ENCODE measurements at regions not wholly inside any gene's neighbourhood (a gene's known extent, or its start where the extent isn't known, plus 50 kb on each side); places are given as distances from the start of the nearest gene placed in this dataset.

- Histone ChIP-seq H3K27ac (ENCODE audit: low read depth in 1 of 2, low read length in 1 of 2) (no peak overlapping the region), H3K4me1 (ENCODE audit: control insufficient read depth in 2 of 2, insufficient read depth in 2 of 2, low read length in 2 of 2) (peaks cover 8 to 9% of the 10 kb centered on the region in 2 donors), H3K4me3 (ENCODE audit: low read length in 2 of 2) (no peak overlapping the region), H3K36me3 (ENCODE audit: control insufficient read depth in 2 of 2, insufficient read depth in 2 of 2, low read length in 1 of 2) (no peaks in the 10 kb centered on the region), H3K27me3 (ENCODE audit: control insufficient read depth in 2 of 2, insufficient read depth in 1 of 2, low read length in 1 of 2) (no peaks in the 10 kb centered on the region), H3K9me3 (ENCODE audit: control insufficient read depth in 2 of 2, insufficient read depth in 1 of 2, low read length in 1 of 2) (no peaks in the 10 kb centered on the region)
- DNase-seq (ENCODE audit: low read depth in 6 of 9, low spot score in 9 of 9), result no peak
- WGBS, result 66% methylated on average over 3 of the region's 3 CpGs
Measured at GRCh38 chr1:194047921-194048320, 861.5 kb upstream of the B3GALT2 start.

- Histone ChIP-seq H3K4me3 (ENCODE audit: low read length in 2 of 2) (no peak overlapping the region), H3K9me3 (ENCODE audit: control insufficient read depth in 2 of 2, insufficient read depth in 1 of 2, low read length in 1 of 2) (no peaks in the 10 kb centered on the region), H3K36me3 (ENCODE audit: control insufficient read depth in 2 of 2, insufficient read depth in 2 of 2, low read length in 1 of 2) (no peaks in the 10 kb centered on the region), H3K27me3 (ENCODE audit: control insufficient read depth in 2 of 2, insufficient read depth in 1 of 2, low read length in 1 of 2) (no peaks in the 10 kb centered on the region), H3K4me1 (ENCODE audit: control insufficient read depth in 2 of 2, insufficient read depth in 2 of 2, low read length in 2 of 2) (peaks cover 4 to 5% of the 10 kb centered on the region in 2 donors), H3K27ac (ENCODE audit: low read depth in 1 of 2, low read length in 1 of 2) (no peak overlapping the region)
- 93% methylated on average over 3 of the region's 3 CpGs for WGBS
- DNase-seq (ENCODE audit: low read depth in 6 of 9, low spot score in 9 of 9), result no peak
Measured at GRCh38 chr1:194047206-194047605, 860.8 kb upstream of the B3GALT2 start.

GRCh38 chr1:194045416-194045815 is 859.0 kb upstream of the B3GALT2 start:
- H3K36me3 ChIP-seq (ENCODE audit: control insufficient read depth in 2 of 2, insufficient read depth in 2 of 2, low read length in 1 of 2), result no peaks in the 10 kb centered on the region
- H3K4me1 ChIP-seq (ENCODE audit: control insufficient read depth in 2 of 2, insufficient read depth in 2 of 2, low read length in 2 of 2), result no peaks in the 10 kb centered on the region
- H3K4me3 ChIP-seq (ENCODE audit: low read length in 2 of 2), result no peak overlapping the region
- WGBS, result 96% methylated on average over 2 of the region's 2 CpGs
- no peaks in the 10 kb centered on the region for H3K27me3 ChIP-seq (ENCODE audit: control insufficient read depth in 2 of 2, insufficient read depth in 1 of 2, low read length in 1 of 2)
- H3K27ac ChIP-seq (ENCODE audit: low read depth in 1 of 2, low read length in 1 of 2), result no peak overlapping the region
- no peak for DNase-seq (ENCODE audit: low read depth in 6 of 9, low spot score in 9 of 9)
- no peaks in the 10 kb centered on the region for H3K9me3 ChIP-seq (ENCODE audit: control insufficient read depth in 2 of 2, insufficient read depth in 1 of 2, low read length in 1 of 2)

GRCh38 chr1:194044892-194045291 is 858.5 kb upstream of the B3GALT2 start:
- Histone ChIP-seq H3K9me3 (ENCODE audit: control insufficient read depth in 2 of 2, insufficient read depth in 1 of 2, low read length in 1 of 2) (no peaks in the 10 kb centered on the region), H3K4me1 (ENCODE audit: control insufficient read depth in 2 of 2, insufficient read depth in 2 of 2, low read length in 2 of 2) (no peaks in the 10 kb centered on the region), H3K4me3 (ENCODE audit: low read length in 2 of 2) (no peak overlapping the region), H3K27ac (ENCODE audit: low read depth in 1 of 2, low read length in 1 of 2) (no peak overlapping the region), H3K36me3 (ENCODE audit: control insufficient read depth in 2 of 2, insufficient read depth in 2 of 2, low read length in 1 of 2) (no peaks in the 10 kb centered on the region), H3K27me3 (ENCODE audit: control insufficient read depth in 2 of 2, insufficient read depth in 1 of 2, low read length in 1 of 2) (no peaks in the 10 kb centered on the region)
- no peak for DNase-seq (ENCODE audit: low read depth in 6 of 9, low spot score in 9 of 9)
- 100% methylated on average over 1 of the region's 1 CpG for WGBS

- WGBS, result 81% methylated on average over 5 of the region's 5 CpGs
- Histone ChIP-seq H3K36me3 (ENCODE audit: control insufficient read depth in 2 of 2, insufficient read depth in 2 of 2, low read length in 1 of 2) (no peaks in the 10 kb centered on the region), H3K27ac (ENCODE audit: low read depth in 1 of 2, low read length in 1 of 2) (no peak overlapping the region), H3K4me1 (ENCODE audit: control insufficient read depth in 2 of 2, insufficient read depth in 2 of 2, low read length in 2 of 2) (no peaks in the 10 kb centered on the region), H3K4me3 (ENCODE audit: low read length in 2 of 2) (no peak overlapping the region), H3K27me3 (ENCODE audit: control insufficient read depth in 2 of 2, insufficient read depth in 1 of 2, low read length in 1 of 2) (no peaks in the 10 kb centered on the region), H3K9me3 (ENCODE audit: control insufficient read depth in 2 of 2, insufficient read depth in 1 of 2, low read length in 1 of 2) (no peaks in the 10 kb centered on the region)
- DNase-seq (ENCODE audit: low read depth in 6 of 9, low spot score in 9 of 9), result no peak
Measured at GRCh38 chr1:194043984-194044755, 857.8 kb upstream of the B3GALT2 start.

- H3K9me3 ChIP-seq (ENCODE audit: control insufficient read depth in 2 of 2, insufficient read depth in 1 of 2, low read length in 1 of 2), result no peaks in the 10 kb centered on the region
- H3K4me1 ChIP-seq (ENCODE audit: control insufficient read depth in 2 of 2, insufficient read depth in 2 of 2, low read length in 2 of 2), result no peaks in the 10 kb centered on the region
- WGBS, result 96% methylated on average over 3 of the region's 3 CpGs
- no peak for DNase-seq (ENCODE audit: low read depth in 6 of 9, low spot score in 9 of 9)
- H3K36me3 ChIP-seq (ENCODE audit: control insufficient read depth in 2 of 2, insufficient read depth in 2 of 2, low read length in 1 of 2), result no peaks in the 10 kb centered on the region
- H3K4me3 ChIP-seq (ENCODE audit: low read length in 2 of 2), result no peak overlapping the region
- no peaks in the 10 kb centered on the region for H3K27me3 ChIP-seq (ENCODE audit: control insufficient read depth in 2 of 2, insufficient read depth in 1 of 2, low read length in 1 of 2)
- no peak overlapping the region for H3K27ac ChIP-seq (ENCODE audit: low read depth in 1 of 2, low read length in 1 of 2)
Measured at GRCh38 chr1:194042736-194043135, 856.3 kb upstream of the B3GALT2 start.

- Histone ChIP-seq H3K36me3 (ENCODE audit: control insufficient read depth in 2 of 2, insufficient read depth in 2 of 2, low read length in 1 of 2) (no peaks in the 10 kb centered on the region), H3K9me3 (ENCODE audit: control insufficient read depth in 2 of 2, insufficient read depth in 1 of 2, low read length in 1 of 2) (no peaks in the 10 kb centered on the region), H3K4me1 (ENCODE audit: control insufficient read depth in 2 of 2, insufficient read depth in 2 of 2, low read length in 2 of 2) (no peaks in the 10 kb centered on the region), H3K27ac (ENCODE audit: low read depth in 1 of 2, low read length in 1 of 2) (no peak overlapping the region), H3K27me3 (ENCODE audit: control insufficient read depth in 2 of 2, insufficient read depth in 1 of 2, low read length in 1 of 2) (no peaks in the 10 kb centered on the region), H3K4me3 (ENCODE audit: low read length in 2 of 2) (no peak overlapping the region)
- DNase-seq (ENCODE audit: low read depth in 6 of 9, low spot score in 9 of 9), result no peak
- WGBS, result 99% methylated on average over 1 of the region's 1 CpG
Measured at GRCh38 chr1:194040496-194040895, 854.1 kb upstream of the B3GALT2 start.

- H3K9me3 ChIP-seq (ENCODE audit: control insufficient read depth in 2 of 2, insufficient read depth in 1 of 2, low read length in 1 of 2), result no peaks in the 10 kb centered on the region
- 74% methylated on average over 1 of the region's 1 CpG for WGBS
- no peak overlapping the region for H3K4me3 ChIP-seq (ENCODE audit: low read length in 2 of 2)
- no peaks in the 10 kb centered on the region for H3K4me1 ChIP-seq (ENCODE audit: control insufficient read depth in 2 of 2, insufficient read depth in 2 of 2, low read length in 2 of 2)
- no peaks in the 10 kb centered on the region for H3K27me3 ChIP-seq (ENCODE audit: control insufficient read depth in 2 of 2, insufficient read depth in 1 of 2, low read length in 1 of 2)
- H3K27ac ChIP-seq (ENCODE audit: low read depth in 1 of 2, low read length in 1 of 2), result no peak overlapping the region
- peak in 1 of 9 donors; percentile 47 for DNase-seq (ENCODE audit: low read depth in 6 of 9, low spot score in 9 of 9)
- no peaks in the 10 kb centered on the region for H3K36me3 ChIP-seq (ENCODE audit: control insufficient read depth in 2 of 2, insufficient read depth in 2 of 2, low read length in 1 of 2)
Measured at GRCh38 chr1:194039578-194039977, 853.2 kb upstream of the B3GALT2 start.

- Histone ChIP-seq H3K27me3 (ENCODE audit: control insufficient read depth in 2 of 2, insufficient read depth in 1 of 2, low read length in 1 of 2) (no peaks in the 10 kb centered on the region), H3K36me3 (ENCODE audit: control insufficient read depth in 2 of 2, insufficient read depth in 2 of 2, low read length in 1 of 2) (no peaks in the 10 kb centered on the region), H3K9me3 (ENCODE audit: control insufficient read depth in 2 of 2, insufficient read depth in 1 of 2, low read length in 1 of 2) (peaks cover 0 to 8% of the 10 kb centered on the region in 2 donors), H3K4me3 (ENCODE audit: low read length in 2 of 2) (no peak overlapping the region), H3K4me1 (ENCODE audit: control insufficient read depth in 2 of 2, insufficient read depth in 2 of 2, low read length in 2 of 2) (no peaks in the 10 kb centered on the region), H3K27ac (ENCODE audit: low read depth in 1 of 2, low read length in 1 of 2) (no peak overlapping the region)
- no peak for DNase-seq (ENCODE audit: low read depth in 6 of 9, low spot score in 9 of 9)
Measured at GRCh38 chr1:194033646-194034045, 847.2 kb upstream of the B3GALT2 start.
